Activated CD4-positive, alpha-beta T cell treated with anti-CD3 and anti-CD28 coated beads, Interleukin-2, amount 10 ng/mL, durations not matched to agents 7 days and 5 days (primary cell): ENCODE measurements at regions not wholly inside any gene's neighbourhood (a gene's known extent, or its start where the extent isn't known, plus 50 kb on each side); places are given as distances from the start of the nearest gene placed in this dataset.

Experiments used
- CTCF ChIA-PET: fragments of 350-600 bp; sonication (Branson Sonifier 250); formaldehyde crosslinking; loops from one replicate; lab custom pipeline; 2021; ENCODE audit warnings: antibody characterized with exemption; lab: Charles Lee
- POLR2A ChIA-PET: fragments of 350-600 bp; sonication (Branson Sonifier 250); formaldehyde crosslinking; loops from one replicate; lab custom pipeline; 2021; ENCODE audit warnings: antibody characterized with exemption; lab: Charles Lee
- DNase-seq: peaks from one replicate; pipeline ENCODE4 v3.0.0-alpha.2; 2020
- H3K27ac Mint-ChIP-seq: one replicate; pipeline ENCODE4 v1.8.0; 2021; ENCODE audit warnings: mild to moderate bottlenecking, moderate library complexity, mixed read lengths
- H3K27me3 Mint-ChIP-seq: one replicate; pipeline ENCODE4 v1.8.0; 2021; ENCODE audit warnings: mixed read lengths
- H3K36me3 Mint-ChIP-seq: one replicate; pipeline ENCODE4 v1.8.0; 2021; ENCODE audit warnings: low read depth, mixed read lengths
- H3K4me1 Mint-ChIP-seq: one replicate; pipeline ENCODE4 v1.8.0; 2021; ENCODE audit warnings: mixed read lengths
- H3K4me3 Mint-ChIP-seq: one replicate; pipeline ENCODE4 v1.8.0; 2021; ENCODE audit warnings: mild to moderate bottlenecking, moderate library complexity, mixed read lengths
- H3K9me3 Mint-ChIP-seq: one replicate; pipeline ENCODE4 v1.8.0; 2021; ENCODE audit warnings: mixed read lengths

DNA sequence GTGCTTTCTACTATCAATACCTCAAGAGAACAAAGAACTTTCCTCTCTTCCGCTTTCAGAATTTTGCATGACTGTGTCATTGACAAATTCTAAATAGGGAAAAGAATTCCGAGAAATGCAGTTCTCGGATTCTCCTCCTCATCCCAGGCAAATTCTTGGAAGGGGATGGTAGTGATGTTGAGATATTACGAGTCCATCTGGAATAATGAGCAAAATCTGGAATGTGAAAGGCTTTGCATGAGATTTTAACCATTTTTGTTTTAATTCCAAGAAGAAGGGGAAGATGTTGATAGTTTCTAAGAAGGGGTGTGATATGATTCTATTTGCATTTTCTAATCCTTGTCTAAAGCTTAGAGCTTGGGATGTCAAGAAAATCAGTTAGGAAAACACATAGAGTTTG is 127.1 kb upstream of the DOCK10 start:
- no peak overlapping the region for H3K27ac Mint-ChIP-seq
- H3K4me3 Mint-ChIP-seq = no peak overlapping the region
- ChIA-PET CTCF (no interaction called here), POLR2A (no interaction called here)
- H3K27me3 Mint-ChIP-seq = peaks cover 5% of the 10 kb centered on the region
- no peaks in the 10 kb centered on the region for H3K9me3 Mint-ChIP-seq
- no peaks in the 10 kb centered on the region for H3K4me1 Mint-ChIP-seq
- no peak for DNase-seq
- H3K36me3 Mint-ChIP-seq = no peaks in the 10 kb centered on the region

DNA sequence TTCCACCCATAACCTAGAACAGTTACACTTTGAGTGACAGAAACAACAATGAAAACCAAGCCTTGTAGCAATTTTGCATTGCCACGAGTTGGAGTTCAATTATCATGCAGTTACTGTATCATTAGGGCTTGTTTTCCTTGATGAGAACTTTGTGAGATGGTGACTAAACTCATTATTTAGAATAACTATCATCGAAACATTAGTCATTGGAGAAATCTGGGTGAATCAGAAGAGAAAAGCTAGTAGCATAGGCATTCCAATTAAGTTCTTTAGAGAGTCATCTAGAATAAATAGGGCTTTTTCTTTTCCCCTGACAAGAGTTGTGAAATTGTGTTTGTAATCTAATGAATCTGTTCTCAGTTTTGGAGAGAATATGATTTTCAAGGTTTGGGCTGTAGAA is 122.8 kb upstream of the DOCK10 start:
- Mint-ChIP-seq H3K27me3 (peaks cover 6% of the 10 kb centered on the region), H3K4me1 (no peaks in the 10 kb centered on the region), H3K4me3 (no peak overlapping the region), H3K9me3 (no peaks in the 10 kb centered on the region), H3K36me3 (no peaks in the 10 kb centered on the region), H3K27ac (no peak overlapping the region)
- CTCF ChIA-PET = interaction anchor here (0.6 kb wide), 1 partner anchor 1728 kb away, joined by 3 read pairs; no protein-coding TSS in a partner anchor
- no peak for DNase-seq
- POLR2A ChIA-PET = no interaction called here

GRCh38 chr2:225164401-225165050 is 122.3 kb upstream of the DOCK10 start:
- POLR2A ChIA-PET = no interaction called here
- DNase-seq = no peak
- Mint-ChIP-seq H3K36me3 (no peaks in the 10 kb centered on the region), H3K9me3 (no peaks in the 10 kb centered on the region), H3K27me3 (peaks cover 6% of the 10 kb centered on the region), H3K27ac (no peak overlapping the region), H3K4me1 (no peaks in the 10 kb centered on the region), H3K4me3 (no peak overlapping the region)
- CTCF ChIA-PET = interaction anchor here (0.6 kb wide), 1 partner anchor 1728 kb away, joined by 3 read pairs; no protein-coding TSS in a partner anchor

DNA sequence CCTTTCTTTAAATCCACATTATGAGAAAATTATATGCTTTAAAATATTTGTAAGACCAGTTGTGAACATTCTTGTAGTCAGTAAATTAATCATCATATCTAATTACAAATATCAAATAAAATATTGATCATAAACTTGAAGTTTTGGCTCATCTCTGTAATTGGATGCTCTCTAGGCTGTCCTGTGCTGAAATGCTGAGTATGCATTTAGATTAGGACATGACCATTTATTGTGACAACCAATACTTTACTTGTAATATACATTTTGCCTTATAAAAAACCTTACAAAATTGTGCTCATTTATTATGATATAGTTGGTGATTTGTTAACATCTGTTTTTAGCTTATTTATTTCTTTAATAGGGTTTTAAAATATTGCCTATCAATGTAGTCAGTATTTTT is 116.1 kb upstream of the DOCK10 start:
- H3K4me3 Mint-ChIP-seq = no peak overlapping the region
- H3K27ac Mint-ChIP-seq = no peak overlapping the region
- H3K27me3 Mint-ChIP-seq = peaks cover 3% of the 10 kb centered on the region
- POLR2A ChIA-PET = no interaction called here
- H3K36me3 Mint-ChIP-seq = no peaks in the 10 kb centered on the region
- no peaks in the 10 kb centered on the region for H3K4me1 Mint-ChIP-seq
- no peaks in the 10 kb centered on the region for H3K9me3 Mint-ChIP-seq
- CTCF ChIA-PET = no interaction called here
- no peak for DNase-seq

GRCh38 chr2:225156853-225157451 is 114.7 kb upstream of the DOCK10 start:
- Mint-ChIP-seq H3K27ac (no peak overlapping the region), H3K36me3 (no peaks in the 10 kb centered on the region), H3K27me3 (peaks cover 3% of the 10 kb centered on the region), H3K4me1 (no peaks in the 10 kb centered on the region), H3K9me3 (no peaks in the 10 kb centered on the region), H3K4me3 (no peak overlapping the region)
- DNase-seq = no peak
- ChIA-PET POLR2A (no interaction called here), CTCF (interaction anchor here (0.5 kb wide), 1 partner anchor 63 kb away, joined by 3 read pairs; no protein-coding TSS in a partner anchor)

DNA sequence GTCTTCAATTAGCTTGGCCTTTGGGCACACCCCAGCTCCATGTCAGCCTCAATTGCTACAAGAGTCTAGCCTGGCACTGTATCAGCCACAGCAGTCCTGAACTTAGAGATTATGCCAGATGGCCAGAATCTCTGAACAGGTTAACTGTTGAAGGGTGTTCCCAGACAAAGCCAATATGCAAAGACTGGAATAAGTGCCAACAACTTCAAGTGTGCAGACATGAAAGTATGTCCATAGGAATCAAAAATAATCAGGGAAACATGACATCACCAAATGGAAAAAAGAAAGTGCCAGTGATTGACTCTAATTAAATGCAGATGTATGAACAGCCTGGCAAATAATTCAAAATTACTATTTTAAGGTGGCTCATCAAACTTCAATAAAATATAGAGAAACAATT is 98.5 kb upstream of the DOCK10 start:
- no peaks in the 10 kb centered on the region for H3K4me1 Mint-ChIP-seq
- POLR2A ChIA-PET = no interaction called here
- CTCF ChIA-PET = no interaction called here

GRCh38 chr2:225137971-225138370 is 95.7 kb upstream of the DOCK10 start:
- no peak for DNase-seq
- no peaks in the 10 kb centered on the region for H3K36me3 Mint-ChIP-seq
- H3K9me3 Mint-ChIP-seq = peaks cover 12% of the 10 kb centered on the region
- H3K4me3 Mint-ChIP-seq = no peak overlapping the region
- no peaks in the 10 kb centered on the region for H3K4me1 Mint-ChIP-seq
- ChIA-PET CTCF (no interaction called here), POLR2A (no interaction called here)
- no peak overlapping the region for H3K27ac Mint-ChIP-seq
- peaks cover 4% of the 10 kb centered on the region for H3K27me3 Mint-ChIP-seq

More for the DNA sequence above, 98.5 kb upstream of the DOCK10 start:
- H3K27ac Mint-ChIP-seq = no peak overlapping the region
- peaks cover 11% of the 10 kb centered on the region for H3K9me3 Mint-ChIP-seq
- H3K36me3 Mint-ChIP-seq = no peaks in the 10 kb centered on the region
- no peak overlapping the region for H3K4me3 Mint-ChIP-seq
- peaks cover 1% of the 10 kb centered on the region for H3K27me3 Mint-ChIP-seq
- no peak for DNase-seq

DNA sequence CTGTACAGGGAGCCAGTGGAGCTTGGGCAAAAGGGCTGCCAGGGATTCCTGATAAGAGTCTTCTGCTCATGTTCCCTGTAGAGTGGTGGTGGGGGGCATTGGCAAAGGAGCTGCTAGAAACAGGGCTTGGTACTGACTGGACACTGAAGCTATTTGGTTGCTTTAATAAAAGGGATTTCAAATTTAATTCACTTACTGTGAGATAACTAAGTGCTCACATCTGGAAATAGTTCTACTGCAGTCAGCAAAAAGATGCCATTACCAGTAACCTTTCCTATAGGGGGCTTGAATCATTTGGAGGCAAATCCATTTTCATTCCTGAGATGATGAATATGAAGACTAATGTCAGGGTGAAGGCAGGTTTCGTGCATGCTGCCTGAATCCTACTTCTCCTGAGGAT is 94.3 kb upstream of the DOCK10 start:
- Mint-ChIP-seq H3K36me3 (no peaks in the 10 kb centered on the region), H3K27ac (no peak overlapping the region), H3K4me3 (no peak overlapping the region), H3K9me3 (peaks cover 7% of the 10 kb centered on the region), H3K4me1 (no peaks in the 10 kb centered on the region), H3K27me3 (peaks cover 4% of the 10 kb centered on the region)
- DNase-seq = no peak
- ChIA-PET POLR2A (no interaction called here), CTCF (no interaction called here)

DNA sequence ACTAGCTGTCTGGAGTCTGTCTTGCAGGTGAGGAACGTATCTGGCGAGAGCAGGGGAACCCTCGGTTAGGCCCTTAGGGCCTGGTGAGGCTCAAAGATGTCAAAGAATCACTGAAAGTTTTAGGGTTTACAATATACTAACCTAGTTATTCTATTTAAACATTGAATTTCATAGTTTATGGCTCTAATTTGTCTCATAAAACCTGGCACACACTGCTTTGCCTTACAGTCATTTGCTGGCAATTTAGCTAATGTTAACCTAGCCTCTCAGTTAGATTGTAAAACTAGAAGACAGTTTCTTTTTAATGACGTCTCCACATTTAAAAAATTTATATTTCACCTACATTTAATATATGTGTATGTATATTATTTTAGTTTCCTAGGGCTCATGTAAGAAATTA is 89.6 kb upstream of the DOCK10 start:
- Mint-ChIP-seq H3K4me3 (no peak overlapping the region), H3K27ac (no peak overlapping the region), H3K27me3 (peaks cover 8% of the 10 kb centered on the region), H3K36me3 (no peaks in the 10 kb centered on the region), H3K4me1 (no peaks in the 10 kb centered on the region), H3K9me3 (peaks cover 9% of the 10 kb centered on the region)
- DNase-seq = no peak
- ChIA-PET CTCF (no interaction called here), POLR2A (no interaction called here)

GRCh38 chr2:225130093-225130492 is 87.8 kb upstream of the DOCK10 start:
- CTCF ChIA-PET = interaction anchor here (0.6 kb wide), 1 partner anchor 111 kb away, joined by 3 read pairs; no protein-coding TSS in a partner anchor
- no peak for DNase-seq
- H3K36me3 Mint-ChIP-seq = no peaks in the 10 kb centered on the region
- H3K4me1 Mint-ChIP-seq = no peaks in the 10 kb centered on the region
- no peak overlapping the region for H3K27ac Mint-ChIP-seq
- POLR2A ChIA-PET = no interaction called here
- H3K9me3 Mint-ChIP-seq = peaks cover 9% of the 10 kb centered on the region
- H3K27me3 Mint-ChIP-seq = peaks cover 7% of the 10 kb centered on the region
- H3K4me3 Mint-ChIP-seq = no peak overlapping the region

- Mint-ChIP-seq H3K27ac (no peak overlapping the region), H3K36me3 (no peaks in the 10 kb centered on the region), H3K9me3 (peaks cover 4% of the 10 kb centered on the region), H3K27me3 (peaks cover 5% of the 10 kb centered on the region), H3K4me1 (peaks cover 1% of the 10 kb centered on the region), H3K4me3 (no peak overlapping the region)
- POLR2A ChIA-PET = no interaction called here
- CTCF ChIA-PET = interaction anchor here (0.6 kb wide), 1 partner anchor 497 kb away, joined by 3 read pairs; no protein-coding TSS in a partner anchor
- no peak for DNase-seq
Observed at GRCh38 chr2:225124311-225125017, 82.2 kb upstream of the DOCK10 start.

DNA sequence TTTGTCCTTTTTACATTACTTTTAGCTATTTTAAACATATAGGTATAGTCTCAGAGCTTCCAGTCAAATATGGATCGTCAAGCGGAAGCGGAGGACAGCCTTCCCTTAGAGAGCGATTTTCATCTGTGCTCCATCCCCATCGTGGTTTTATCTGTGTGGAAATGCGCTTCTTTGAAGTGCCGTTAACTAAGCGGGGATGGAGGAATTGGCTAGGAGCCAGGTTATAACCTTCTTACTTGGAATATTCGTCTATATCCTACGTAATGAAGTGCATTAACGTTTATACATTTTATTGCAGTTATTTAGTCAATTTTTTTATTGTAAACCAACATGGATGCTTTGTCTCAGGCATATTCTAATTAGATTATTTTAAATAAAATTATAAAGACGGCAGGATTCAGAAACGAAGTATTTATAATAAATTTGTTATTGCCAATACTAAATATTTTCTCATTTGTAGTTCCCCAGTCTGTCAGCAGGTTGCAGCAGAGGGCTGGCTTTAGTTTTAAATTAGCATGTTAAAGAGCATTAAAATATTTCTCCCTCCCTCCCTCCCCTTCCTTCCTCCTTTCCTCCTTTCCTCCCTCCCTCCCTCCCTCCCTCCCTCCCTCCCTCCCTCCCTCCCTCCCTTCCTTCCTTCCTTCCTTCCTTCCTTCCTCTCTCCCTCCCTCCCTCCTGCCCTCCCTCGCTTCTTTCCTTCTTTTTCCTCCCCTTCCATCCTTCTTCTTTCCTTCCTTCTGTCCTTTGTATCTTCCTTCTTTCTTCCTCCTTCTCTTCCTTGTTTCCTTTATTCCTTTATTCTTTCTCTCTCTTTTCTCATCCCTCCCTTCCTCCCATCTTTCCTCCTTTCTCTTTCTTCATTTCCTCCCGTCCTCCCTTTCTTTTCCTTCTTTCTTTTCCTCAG is 80.6 kb upstream of the DOCK10 start:
- Mint-ChIP-seq H3K27me3 (peaks cover 2% of the 10 kb centered on the region), H3K27ac (no peak overlapping the region), H3K36me3 (no peaks in the 10 kb centered on the region), H3K9me3 (peaks cover 3% of the 10 kb centered on the region), H3K4me3 (no peak overlapping the region), H3K4me1 (peaks cover 1% of the 10 kb centered on the region)
- POLR2A ChIA-PET = no interaction called here
- DNase-seq = peak; percentile 47
- CTCF ChIA-PET = no interaction called here
